ENCODE measurements at regions not wholly inside any gene's neighbourhood (a gene's known extent, or its start where the extent isn't known, plus 50 kb on each side); places are given as distances from the start of the nearest gene placed in this dataset.

GRCh38 chr20:11976966-11977365 is 59.3 kb downstream of the BTBD3 start:
- intact Hi-C loops (cut with DNase I; ENCODE audit: low total_unique reads) = no loop called here
- WGBS, 5 donors = 85 to 93% (median 92%) methylated on average over 5 of the region's 5 CpGs

GRCh38 chr20:11978496-11978895 is 60.8 kb downstream of the BTBD3 start:
- DNase-seq = no peak
- H3K27ac ChIP-seq = no peak overlapping the region
- H3K36me3 ChIP-seq = no peaks in the 10 kb centered on the region
- H3K4me3 ChIP-seq = no peak overlapping the region
- WGBS, 5 donors = 81 to 97% (median 93%) methylated on average over 1 of the region's 1 CpG
- TF ChIP-seq CTCF (IDR thresholded peaks at IDR 0.05 in 8 of 11, conservative IDR thresholded peaks at IDR 0.05 in 3 of 11) = no peak
- TF ChIP-seq POLR2A (IDR thresholded peaks at IDR 0.05) = no peak
- TF ChIP-seq POLR2AphosphoS5 (IDR thresholded peaks at IDR 0.05) = no peak
- no peaks in the 10 kb centered on the region for H3K4me1 ChIP-seq
- intact Hi-C loops (cut with DNase I; ENCODE audit: low total_unique reads) = no loop called here
- peaks cover 0 to 7% (median 0%) of the 10 kb centered on the region in 8 donors for H3K9me3 ChIP-seq
- H3K27me3 ChIP-seq (replicated peaks in 1 of 7) = no peaks in the 10 kb centered on the region

More at GRCh38 chr20:11976966-11977365, 59.3 kb downstream of the BTBD3 start:
- no peaks in the 10 kb centered on the region for H3K4me1 ChIP-seq
- H3K27ac ChIP-seq = no peak overlapping the region
- DNase-seq = no peak
- no peaks in the 10 kb centered on the region for H3K36me3 ChIP-seq
- H3K9me3 ChIP-seq = peaks cover 0 to 7% (median 0%) of the 10 kb centered on the region in 8 donors
- TF ChIP-seq POLR2A (IDR thresholded peaks at IDR 0.05) (no peak), CTCF (IDR thresholded peaks at IDR 0.05 in 8 of 11, conservative IDR thresholded peaks at IDR 0.05 in 3 of 11) (no peak), POLR2AphosphoS5 (IDR thresholded peaks at IDR 0.05) (no peak)
- no peaks in the 10 kb centered on the region for H3K27me3 ChIP-seq (replicated peaks in 1 of 7)
- no peak overlapping the region for H3K4me3 ChIP-seq

- no peak overlapping the region for H3K4me3 ChIP-seq
- H3K9me3 ChIP-seq = peaks cover 0 to 7% (median 0%) of the 10 kb centered on the region in 8 donors
- H3K27ac ChIP-seq = no peak overlapping the region
- intact Hi-C loops (cut with DNase I; ENCODE audit: low total_unique reads) = no loop called here
- H3K27me3 ChIP-seq (replicated peaks in 1 of 7) = no peaks in the 10 kb centered on the region
- TF ChIP-seq POLR2A (IDR thresholded peaks at IDR 0.05) (no peak), CTCF (IDR thresholded peaks at IDR 0.05 in 8 of 11, conservative IDR thresholded peaks at IDR 0.05 in 3 of 11) (no peak), POLR2AphosphoS5 (IDR thresholded peaks at IDR 0.05) (no peak)
- DNase-seq = no peak
- no peaks in the 10 kb centered on the region for H3K4me1 ChIP-seq
- 50 to 70% (median 56%) methylated on average over 5 of the region's 5 CpGs for WGBS, 5 donors
- H3K36me3 ChIP-seq = no peaks in the 10 kb centered on the region
Observed at GRCh38 chr20:11979306-11979990, 61.8 kb downstream of the BTBD3 start.

- Histone ChIP-seq H3K27ac (no peak overlapping the region), H3K9me3 (peaks cover 0 to 7% (median 0%) of the 10 kb centered on the region in 8 donors), H3K36me3 (no peaks in the 10 kb centered on the region), H3K4me1 (no peaks in the 10 kb centered on the region), H3K4me3 (no peak overlapping the region), H3K27me3 (replicated peaks in 1 of 7) (no peaks in the 10 kb centered on the region)
- no peak for DNase-seq
- intact Hi-C loops (cut with DNase I; ENCODE audit: low total_unique reads) = no loop called here
- 45 to 74% (median 46%) methylated on average over 2 of the region's 2 CpGs for WGBS, 5 donors
- no peak for TF ChIP-seq POLR2A (IDR thresholded peaks at IDR 0.05)
- TF ChIP-seq CTCF (IDR thresholded peaks at IDR 0.05 in 8 of 11, conservative IDR thresholded peaks at IDR 0.05 in 3 of 11) = no peak
- no peak for TF ChIP-seq POLR2AphosphoS5 (IDR thresholded peaks at IDR 0.05)
Observed at GRCh38 chr20:11980263-11980662, 62.6 kb downstream of the BTBD3 start.
